SW 1271 (cell line): ENCODE measurements at regions not wholly inside any gene's neighbourhood (a gene's known extent, or its start where the extent isn't known, plus 50 kb on each side); places are given as distances from the start of the nearest gene placed in this dataset.
"Not testable (repeated sequence)": the region's sequence is repeated elsewhere in the genome, so short reads cannot be mapped to it uniquely, and the experiment has no call there.

Source experiments
- DNase-seq, 2 experiments: peaks; one replicate each; lab custom pipeline; 2025; lab: John Stamatoyannopoulos, UW

- DNase-seq: no peak
These were observed 365.1 kb upstream of the LMCD1 start for GRCh38 chr3:8136553-8136952.

GRCh38 chr3:8143186-8143585, 358.4 kb upstream of the LMCD1 start:
- DNase-seq: no peak

GRCh38 chr3:8145661-8146060, 356.0 kb upstream of the LMCD1 start:
- DNase-seq: no peak

GRCh38 chr3:8147711-8148110, 353.9 kb upstream of the LMCD1 start:
- DNase-seq: no peak

GRCh38 chr3:8152821-8153418, 348.7 kb upstream of the LMCD1 start:
- DNase-seq: no peak

GRCh38 chr3:8153800-8154199, 347.8 kb upstream of the LMCD1 start:
- no peak for DNase-seq

GRCh38 chr3:8154617-8155016, 347.0 kb upstream of the LMCD1 start:
- no peak for DNase-seq

- no peak for DNase-seq
These were observed 345.5 kb upstream of the LMCD1 start for GRCh38 chr3:8156138-8156537.

- DNase-seq: no peak
These were observed 344.8 kb upstream of the LMCD1 start for GRCh38 chr3:8156831-8157230.

- no peak for DNase-seq
These were observed 344.0 kb upstream of the LMCD1 start for GRCh38 chr3:8157640-8158039.

GRCh38 chr3:8164145-8164544, 337.5 kb upstream of the LMCD1 start:
- no peak for DNase-seq

GRCh38 chr3:8166014-8166413, 335.6 kb upstream of the LMCD1 start:
- DNase-seq: no peak

- DNase-seq: no peak
These were observed 330.6 kb upstream of the LMCD1 start for GRCh38 chr3:8170971-8171508.

- DNase-seq: no peak
These were observed 327.7 kb upstream of the LMCD1 start for GRCh38 chr3:8173892-8174291.

GRCh38 chr3:8176759-8177483, 324.7 kb upstream of the LMCD1 start:
- DNase-seq: not testable (repeated sequence)

- not testable (repeated sequence) for DNase-seq
These were observed 323.1 kb upstream of the LMCD1 start for GRCh38 chr3:8178516-8178915.

GRCh38 chr3:8182904-8183303, 318.7 kb upstream of the LMCD1 start:
- no peak for DNase-seq

- DNase-seq: no peak
These were observed 318.0 kb upstream of the LMCD1 start for GRCh38 chr3:8183627-8184026.

GRCh38 chr3:8186213-8186612, 315.4 kb upstream of the LMCD1 start:
- no peak for DNase-seq

- no peak for DNase-seq
These were observed 313.6 kb upstream of the LMCD1 start for GRCh38 chr3:8187996-8188395.

GRCh38 chr3:8189051-8189450, 312.6 kb upstream of the LMCD1 start:
- no peak for DNase-seq

GRCh38 chr3:8191406-8191805, 310.2 kb upstream of the LMCD1 start:
- no peak for DNase-seq

- no peak for DNase-seq
These were observed 304.2 kb upstream of the LMCD1 start for GRCh38 chr3:8197384-8197783.

GRCh38 chr3:8198605-8199004, 303.0 kb upstream of the LMCD1 start:
- no peak for DNase-seq
